ENCODE measurements at regions not wholly inside any gene's neighbourhood (a gene's known extent, or its start where the extent isn't known, plus 50 kb on each side); places are given as distances from the start of the nearest gene placed in this dataset.

DNA sequence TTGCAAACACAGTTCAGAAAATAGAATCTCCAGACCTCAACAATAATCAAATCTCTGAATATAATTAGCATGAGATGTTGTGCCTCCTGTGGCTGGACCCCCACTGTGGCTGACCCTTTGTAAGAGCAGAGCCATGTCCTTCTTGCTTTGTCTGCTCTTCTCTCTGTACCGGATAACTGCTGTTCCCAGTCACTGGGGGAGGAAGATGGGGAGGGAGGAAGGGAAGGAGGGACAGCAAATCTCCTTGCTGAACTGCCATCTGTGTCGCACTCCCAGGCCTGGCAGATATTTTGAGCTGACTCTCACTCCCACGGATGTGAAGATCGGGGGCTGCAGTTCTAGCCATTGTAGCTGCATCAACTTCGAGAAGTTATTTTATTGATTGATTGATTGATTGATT lies 319.0 kb upstream of the CXCR4 start:
- TF ChIP-seq, protein P1, sequence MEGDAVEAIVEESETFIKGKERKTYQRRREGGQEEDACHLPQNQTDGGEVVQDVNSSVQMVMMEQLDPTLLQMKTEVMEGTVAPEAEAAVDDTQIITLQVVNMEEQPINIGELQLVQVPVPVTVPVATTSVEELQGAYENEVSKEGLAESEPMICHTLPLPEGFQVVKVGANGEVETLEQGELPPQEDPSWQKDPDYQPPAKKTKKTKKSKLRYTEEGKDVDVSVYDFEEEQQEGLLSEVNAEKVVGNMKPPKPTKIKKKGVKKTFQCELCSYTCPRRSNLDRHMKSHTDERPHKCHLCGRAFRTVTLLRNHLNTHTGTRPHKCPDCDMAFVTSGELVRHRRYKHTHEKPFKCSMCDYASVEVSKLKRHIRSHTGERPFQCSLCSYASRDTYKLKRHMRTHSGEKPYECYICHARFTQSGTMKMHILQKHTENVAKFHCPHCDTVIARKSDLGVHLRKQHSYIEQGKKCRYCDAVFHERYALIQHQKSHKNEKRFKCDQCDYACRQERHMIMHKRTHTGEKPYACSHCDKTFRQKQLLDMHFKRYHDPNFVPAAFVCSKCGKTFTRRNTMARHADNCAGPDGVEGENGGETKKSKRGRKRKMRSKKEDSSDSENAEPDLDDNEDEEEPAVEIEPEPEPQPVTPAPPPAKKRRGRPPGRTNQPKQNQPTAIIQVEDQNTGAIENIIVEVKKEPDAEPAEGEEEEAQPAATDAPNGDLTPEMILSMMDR (optimal IDR thresholded peaks at IDR 0.05 in 1 of 3, IDR thresholded peaks at IDR 0.05 in 1 of 3, conservative IDR thresholded peaks at IDR 0.05 in 1 of 3; ENCODE audit: extremely low read depth in 1 of 3, insufficient read depth in 2 of 3, low read length in 3 of 3), result no peak
- TF ChIP-seq EZH2 (IDR thresholded peaks at IDR 0.05; ENCODE audit: low read length), result no peak

All from keratinocyte (primary cell).